Posterior cingulate gyrus (tissue), 11 donors: ENCODE measurements at regions not wholly inside any gene's neighbourhood (a gene's known extent, or its start where the extent isn't known, plus 50 kb on each side); places are given as distances from the start of the nearest gene placed in this dataset.

Source experiments
- DNase-seq, 10 donors: peaks; one replicate each; pipeline versions ENCODE4 v3.0.0 to v3.0.0-alpha.2; 2020 to 2021; ENCODE audit warnings: mixed read lengths in 3 of 10
- intact Hi-C: fragments of 100-400 bp; cut with DNase I; formaldehyde crosslinking; loops from one replicate; pipeline ENCODE4 v1.15.1; 2023

DNA sequence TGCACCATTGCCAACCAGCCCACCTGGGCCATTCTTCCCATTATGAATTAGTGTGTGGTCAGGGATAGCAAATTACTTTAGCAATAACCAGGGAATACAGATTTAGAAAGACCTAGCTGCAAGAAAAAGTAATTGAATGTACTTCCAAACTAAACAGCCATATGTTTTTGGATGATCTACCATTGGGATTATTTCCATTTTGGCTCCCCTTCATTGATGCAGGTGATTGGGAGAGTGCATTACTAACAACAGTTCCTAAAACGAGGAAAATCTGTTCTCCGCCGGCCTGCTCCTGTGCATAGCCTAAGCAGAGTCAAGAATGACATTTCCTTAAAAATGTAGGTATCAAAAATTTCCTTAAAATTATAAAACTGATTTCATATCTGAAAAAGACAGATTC is 58.5 kb downstream of the MAIP1 start:
- no peak for DNase-seq

DNA sequence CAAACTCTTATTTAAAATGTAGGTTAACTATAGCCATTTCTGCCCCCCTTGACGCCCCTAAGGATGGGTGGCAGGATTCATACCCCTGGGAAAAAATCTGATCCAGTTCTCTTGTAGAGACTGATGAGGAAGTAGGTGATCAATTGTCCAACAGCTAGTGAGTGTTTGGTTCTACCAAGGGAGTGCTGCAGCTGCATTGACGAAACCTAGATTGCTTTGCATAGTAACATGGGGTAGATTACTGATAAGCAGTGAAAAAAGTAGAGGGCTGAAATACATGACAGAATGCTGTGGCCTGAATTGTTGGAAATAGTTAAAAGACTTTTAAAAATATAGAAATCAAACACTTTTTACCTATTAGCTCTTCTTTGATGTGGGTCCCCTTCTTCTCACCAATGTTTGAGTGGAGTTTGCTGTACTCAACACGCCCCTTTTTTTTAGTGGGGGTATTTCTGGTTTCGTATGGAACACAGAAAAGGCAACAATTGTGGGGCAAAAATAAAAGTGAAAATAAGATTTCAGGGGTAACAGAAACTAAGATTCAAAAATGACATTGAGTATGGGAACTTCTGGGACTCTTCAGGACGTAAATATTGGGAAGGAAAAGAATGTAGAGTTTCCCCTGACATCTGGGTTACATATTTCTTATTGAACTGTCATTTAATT is 66.2 kb downstream of the MAIP1 start:
- no peak for DNase-seq
- intact Hi-C loops: no loop called here

More for the DNA sequence above, 58.5 kb downstream of the MAIP1 start:
- intact Hi-C loops: no loop called here

DNA sequence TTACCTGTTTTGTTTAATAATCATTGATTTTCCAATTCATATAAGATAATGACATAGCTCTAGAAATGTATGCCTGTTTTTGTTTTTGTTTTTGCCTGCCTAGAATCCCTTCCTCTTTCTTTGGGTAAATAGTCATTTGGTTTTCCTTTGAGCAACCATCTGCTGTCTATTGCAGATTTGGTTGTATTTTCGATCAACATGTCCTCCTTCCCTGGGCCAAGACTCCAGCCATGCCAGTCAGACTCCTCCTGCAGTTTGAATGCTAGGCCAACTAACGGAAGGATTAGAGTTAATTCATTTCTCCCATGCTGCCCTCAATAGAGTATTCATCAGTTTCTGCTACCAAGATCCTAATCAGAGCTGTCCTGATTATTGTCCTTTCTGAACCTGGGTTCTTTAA is 67.1 kb downstream of the MAIP1 start:
- intact Hi-C loops: no loop called here
- no peak for DNase-seq

DNA sequence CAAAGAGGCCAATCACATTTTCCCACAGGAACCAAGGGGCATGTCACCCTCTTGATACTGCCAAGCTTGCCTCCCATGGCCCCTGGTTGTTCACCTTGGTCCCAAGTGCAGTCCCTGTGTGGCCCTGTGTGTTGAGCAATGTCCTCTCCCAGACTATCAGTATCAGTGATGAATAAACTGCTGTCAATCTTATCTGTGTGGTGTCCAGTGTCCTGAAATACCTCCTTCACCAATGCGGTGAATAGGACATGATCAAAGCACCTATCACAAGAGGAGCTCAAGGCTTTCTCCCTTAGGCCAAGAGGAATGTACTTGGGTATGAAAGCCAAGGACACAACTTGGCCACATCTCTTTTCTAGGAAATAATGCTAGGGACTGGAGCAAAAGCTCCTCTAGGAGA is 68.2 kb downstream of the MAIP1 start:
- DNase-seq: no peak
- intact Hi-C loops: no loop called here

DNA sequence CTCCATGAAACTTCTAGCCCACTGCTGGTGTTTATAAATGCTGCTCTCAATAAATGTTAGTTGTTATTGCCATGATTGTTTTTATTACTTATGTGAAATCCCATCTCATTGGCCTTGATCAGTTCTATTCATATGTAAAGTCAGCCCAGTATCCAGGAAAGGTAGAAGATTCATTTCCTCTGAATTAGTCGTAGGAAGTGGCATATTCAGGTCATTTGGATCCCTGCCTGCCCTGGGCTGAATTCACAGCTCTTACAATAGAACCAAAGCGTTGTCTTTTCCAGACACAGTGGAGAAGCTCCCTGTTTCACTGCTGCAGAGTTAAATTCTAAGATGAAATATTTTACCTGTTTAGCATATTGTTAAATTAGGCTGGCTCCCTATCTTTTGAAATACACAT is 70.3 kb downstream of the MAIP1 start:
- intact Hi-C loops: no loop called here
- DNase-seq: no peak

DNA sequence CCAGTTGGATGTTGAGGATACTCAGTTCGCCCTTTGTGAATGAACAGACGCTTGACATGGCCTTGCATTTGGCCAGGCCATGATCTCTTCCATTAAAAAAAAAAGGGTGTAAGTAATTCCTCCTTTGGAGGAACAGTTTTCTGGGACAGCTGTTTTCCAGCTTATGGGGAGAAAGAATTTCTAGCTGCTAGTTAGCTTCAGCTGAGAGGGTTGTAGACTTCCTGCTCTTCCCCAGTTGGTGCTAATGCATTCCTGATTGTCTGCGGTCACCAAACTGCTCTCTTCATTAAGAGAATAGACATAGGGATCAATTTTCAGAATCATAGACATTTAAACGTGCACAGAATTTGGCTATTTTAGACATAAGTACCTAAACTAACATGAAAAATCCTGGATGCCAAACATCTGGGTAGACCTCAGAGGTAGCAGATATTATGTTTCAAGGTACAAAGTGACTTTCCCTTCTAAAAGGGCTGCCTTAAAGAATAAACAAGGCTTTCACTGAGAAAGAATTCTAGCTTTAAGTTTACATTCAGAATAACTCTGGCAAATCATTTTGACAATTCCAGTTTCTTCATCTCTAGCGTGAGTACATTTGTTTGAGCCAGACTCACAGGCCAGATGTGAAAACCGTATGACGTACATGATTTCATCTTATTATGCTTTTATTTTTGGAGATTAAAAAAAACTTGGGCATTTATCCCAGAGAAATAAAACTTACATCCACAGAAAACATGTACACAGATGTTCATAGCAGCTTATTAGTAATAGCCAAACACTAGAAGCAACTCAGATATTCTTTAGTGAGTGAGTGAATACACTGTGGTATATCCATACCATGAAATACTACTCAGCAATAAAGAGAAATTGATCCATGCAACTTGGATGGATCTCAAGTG is 71.2 kb downstream of the MAIP1 start:
- intact Hi-C loops: no loop called here
- no peak for DNase-seq

DNA sequence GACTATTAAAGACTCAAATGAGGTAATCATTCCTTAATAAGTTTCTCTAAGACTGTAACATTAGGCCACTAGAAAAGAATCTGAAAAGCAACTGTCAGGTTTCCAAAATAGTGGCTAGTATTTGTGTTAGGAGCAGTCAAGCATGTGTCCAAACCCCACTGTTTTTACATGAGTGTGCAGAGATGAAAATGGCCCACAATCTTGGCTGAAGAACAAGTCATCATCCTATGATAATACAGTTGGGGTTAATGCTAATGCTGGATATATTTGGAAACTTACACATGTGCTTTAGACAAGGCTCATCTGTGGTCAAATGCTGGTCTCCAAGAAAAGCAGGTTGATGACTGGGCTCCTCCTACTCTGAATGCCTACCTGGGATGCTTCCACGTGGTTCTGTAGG is 73.6 kb downstream of the MAIP1 start:
- intact Hi-C loops: no loop called here
- no peak for DNase-seq

DNA sequence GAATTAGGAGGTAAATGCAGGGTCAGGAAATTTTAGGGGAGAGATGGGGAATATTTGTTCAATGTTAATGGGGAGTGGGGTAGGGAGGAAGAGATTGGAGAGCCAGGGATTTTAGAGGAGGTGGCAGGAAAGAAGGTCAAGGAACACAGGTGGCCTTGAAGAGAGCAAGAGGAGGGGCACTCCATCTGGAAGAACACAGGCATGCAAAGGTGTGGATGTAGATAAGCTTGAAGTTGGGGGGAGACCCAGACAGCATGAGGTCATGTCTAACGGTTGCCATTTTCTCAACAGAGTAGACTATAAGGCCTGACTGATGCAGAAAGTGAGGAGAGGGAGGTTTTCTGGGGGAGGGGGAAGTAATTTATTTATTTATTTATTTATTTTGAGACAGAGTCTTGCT is 77.5 kb downstream of the MAIP1 start:
- intact Hi-C loops: no loop called here
- no peak for DNase-seq

DNA sequence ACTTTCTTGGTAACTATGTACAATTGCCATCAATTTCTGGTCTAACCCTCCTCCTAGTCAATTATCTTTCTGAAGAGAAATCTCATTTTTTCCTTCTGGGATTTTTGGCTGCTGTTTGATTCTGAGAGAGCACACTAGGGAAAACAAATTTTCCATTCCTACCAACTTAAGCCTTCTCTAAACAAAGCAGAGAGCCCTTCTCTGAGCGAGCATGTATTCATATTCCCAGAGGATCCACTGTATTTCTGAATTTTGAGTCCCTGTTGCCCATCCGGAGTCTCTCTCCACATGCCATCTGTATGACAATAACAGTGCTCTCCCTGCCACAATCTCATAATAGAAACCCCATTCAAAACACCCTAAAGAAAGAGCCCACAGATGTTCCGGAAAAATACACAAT is 78.5 kb downstream of the MAIP1 start:
- no peak for DNase-seq
- intact Hi-C loops: no loop called here

DNA sequence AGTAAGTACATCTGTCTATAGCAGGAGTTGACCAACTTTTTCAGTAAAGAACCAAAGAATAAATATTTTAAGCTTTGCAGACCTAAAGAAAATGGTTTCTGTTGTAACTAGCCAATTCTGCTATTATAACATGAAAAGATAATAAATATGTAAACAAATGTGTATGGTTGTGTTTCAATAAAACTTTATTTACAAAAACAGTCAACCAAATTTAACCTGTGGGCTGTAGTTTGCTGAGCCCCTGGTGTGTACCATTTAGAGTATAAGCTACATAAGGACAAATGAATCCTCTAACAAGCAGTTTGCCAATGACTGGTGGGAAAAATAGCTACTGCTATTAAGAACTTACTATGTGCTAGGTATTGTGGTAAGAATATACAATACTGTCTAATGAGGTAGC is 79.4 kb downstream of the MAIP1 start:
- intact Hi-C loops: no loop called here
- DNase-seq: no peak

DNA sequence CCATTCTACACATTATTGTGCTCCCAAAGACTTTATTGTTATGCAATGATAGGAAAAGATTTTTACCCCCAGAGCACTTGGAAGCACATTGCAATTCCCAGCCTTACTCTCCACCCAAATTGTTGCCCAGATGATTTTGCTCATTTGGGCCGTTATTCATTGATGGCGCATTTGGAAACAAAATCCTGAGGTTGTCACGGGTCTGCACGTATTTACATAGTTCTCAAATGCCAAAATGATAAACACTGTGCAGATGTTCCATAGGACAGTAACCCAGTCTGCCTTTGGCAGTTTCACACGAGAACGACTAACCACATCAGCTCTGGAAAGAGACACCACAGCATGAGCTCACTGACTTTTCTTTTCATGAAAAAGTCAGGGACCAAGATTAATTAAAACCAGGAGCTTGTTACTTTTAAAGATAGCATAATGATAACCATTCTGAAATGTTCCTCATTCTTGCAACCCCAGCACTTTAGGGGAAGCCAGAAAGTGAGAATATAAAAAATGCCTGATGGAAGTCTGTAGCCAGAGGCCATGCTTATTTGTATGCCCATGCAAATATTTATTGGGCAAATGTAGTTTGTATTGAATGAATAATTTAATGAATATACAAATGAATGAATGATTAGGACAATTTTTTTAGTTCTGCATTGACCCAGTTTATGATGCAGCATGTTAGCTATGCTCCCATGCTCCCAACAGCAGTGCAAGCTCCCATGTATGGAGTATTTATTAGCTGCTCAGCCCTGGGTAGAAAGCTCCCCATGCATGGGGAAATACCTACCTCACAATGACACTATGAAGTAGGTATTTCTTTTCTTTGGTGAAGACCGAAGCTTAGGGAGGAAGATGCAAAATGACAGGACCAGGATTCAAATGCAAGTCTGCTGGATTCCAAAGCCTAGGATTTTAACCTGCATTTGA is 84.6 kb downstream of the MAIP1 start:
- no peak for DNase-seq
- intact Hi-C loops: no loop called here

DNA sequence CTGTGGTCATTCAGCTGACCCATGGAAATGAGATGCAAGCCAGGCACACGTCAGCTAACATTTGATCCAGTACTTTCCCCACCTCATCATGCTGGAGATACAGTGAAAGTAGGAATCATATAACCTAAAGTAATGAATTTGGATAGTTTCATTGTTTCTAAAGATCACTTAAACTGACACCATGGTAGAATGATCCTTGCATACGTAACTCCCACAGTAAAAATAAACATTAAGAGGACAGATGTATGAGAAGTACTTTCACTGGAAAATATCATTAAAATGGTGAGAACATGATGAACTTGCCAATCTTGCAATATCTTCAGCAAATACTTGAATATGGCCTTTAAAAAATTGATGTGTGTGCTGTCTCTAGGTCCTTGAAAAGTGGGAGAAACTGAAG is 85.4 kb downstream of the MAIP1 start:
- intact Hi-C loops: no loop called here

DNA sequence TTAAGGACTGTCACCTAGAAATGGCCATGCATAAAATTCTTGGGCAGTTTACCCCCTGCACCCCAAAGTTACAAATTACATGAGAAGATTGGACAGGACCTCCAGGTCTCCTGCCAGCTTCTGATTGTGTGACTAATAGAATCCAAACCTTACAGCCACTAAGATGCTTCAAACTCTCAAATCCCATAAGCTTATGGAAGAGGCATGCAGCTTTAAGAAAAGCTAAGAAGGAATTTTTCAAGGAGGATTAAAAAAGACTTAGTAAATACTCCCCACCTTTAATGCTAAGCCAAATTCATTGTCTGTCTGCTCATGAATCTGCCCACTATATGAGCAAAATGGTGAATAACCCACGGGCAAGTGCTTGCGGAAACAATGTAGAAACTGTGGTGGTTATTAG is 86.3 kb downstream of the MAIP1 start:
- DNase-seq: no peak
- intact Hi-C loops: no loop called here

More for the DNA sequence above, 85.4 kb downstream of the MAIP1 start:
- DNase-seq: no peak

DNA sequence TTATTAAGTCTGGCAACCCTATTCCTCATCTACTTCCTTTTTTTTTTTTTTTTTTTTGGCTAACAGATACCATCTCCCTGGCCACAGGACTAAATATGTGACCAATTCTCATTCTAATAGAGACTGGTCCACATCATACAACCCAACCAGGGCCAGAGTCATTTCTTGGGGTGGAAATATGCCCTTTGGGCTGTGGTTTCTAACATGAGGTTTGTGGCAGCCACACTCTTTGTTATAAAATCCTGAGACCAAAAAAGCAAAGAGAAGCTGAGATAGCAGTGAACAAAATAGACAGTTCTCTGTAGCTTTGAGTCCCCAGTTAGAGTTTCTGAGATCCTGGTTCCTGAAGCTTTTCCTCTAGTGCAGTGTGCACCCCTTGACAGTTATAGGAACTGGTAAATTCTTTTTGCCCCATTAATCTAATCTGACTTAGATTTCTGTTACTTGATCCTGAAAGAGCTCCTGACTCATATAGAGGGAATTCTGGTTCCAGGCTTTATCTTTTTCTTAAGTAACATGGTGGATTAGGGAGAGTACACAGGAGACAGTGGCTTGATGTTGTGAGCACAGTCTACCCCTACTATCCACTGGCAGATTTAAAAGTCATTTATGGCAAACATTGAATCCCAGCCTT is 86.8 kb downstream of the MAIP1 start:
- DNase-seq: no peak
- intact Hi-C loops: no loop called here

DNA sequence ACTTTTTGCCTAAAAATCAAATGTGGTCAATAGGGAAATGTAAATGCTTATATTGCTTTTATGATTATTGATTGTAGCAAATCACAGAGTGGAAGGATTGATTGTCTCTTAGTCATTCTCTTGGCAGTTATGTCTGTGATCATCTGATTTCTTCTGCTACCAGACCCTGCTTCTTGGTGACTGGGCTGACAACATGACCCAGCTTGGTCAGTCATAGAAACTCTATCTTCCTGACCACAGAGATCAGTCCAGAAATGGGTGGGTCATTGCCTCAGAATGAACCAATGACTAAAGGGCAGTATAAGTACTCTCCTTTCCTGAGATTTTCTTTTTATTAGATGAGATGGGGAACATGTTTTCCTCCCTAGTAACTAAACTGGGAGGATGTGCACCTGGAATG is 87.6 kb downstream of the MAIP1 start:
- no peak for DNase-seq
- intact Hi-C loops: no loop called here

DNA sequence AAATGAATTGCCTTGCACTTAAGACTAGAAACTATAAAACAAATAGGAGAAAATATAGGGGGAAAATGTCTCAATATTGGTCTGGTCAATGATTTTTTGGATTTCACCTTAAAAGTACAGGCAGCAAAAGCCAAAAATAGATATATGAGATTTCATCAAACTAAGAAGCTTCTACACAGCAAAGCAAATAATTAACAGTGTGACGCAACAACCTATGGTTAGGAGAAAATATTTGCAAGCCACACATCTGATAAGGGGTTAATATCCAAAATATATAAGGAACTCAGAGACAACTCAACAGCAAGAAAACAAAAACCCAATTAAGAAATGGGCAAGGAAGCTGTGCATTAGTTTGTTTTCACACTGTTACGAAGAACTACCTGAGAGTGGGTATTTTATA is 89.1 kb downstream of the MAIP1 start:
- no peak for DNase-seq
- intact Hi-C loops: no loop called here

DNA sequence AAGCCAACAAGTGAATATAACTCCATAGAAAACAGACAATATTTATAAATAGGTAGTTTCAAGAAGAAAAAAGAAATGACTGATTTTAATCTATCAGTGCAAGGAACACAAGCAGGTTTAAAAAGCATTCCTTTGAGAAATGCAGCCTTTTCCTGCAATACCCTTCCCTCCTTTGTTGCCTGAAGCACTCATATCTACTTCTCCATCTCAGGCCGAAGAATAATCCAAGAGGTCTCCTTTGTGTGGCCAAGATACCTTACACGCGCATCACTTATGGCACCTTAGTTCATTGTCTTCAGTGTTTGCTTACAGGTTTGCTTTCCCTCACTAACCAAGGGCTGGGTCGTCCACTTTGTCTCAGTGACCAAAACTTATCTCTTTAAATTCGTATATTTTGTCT is 93.0 kb downstream of the MAIP1 start:
- no peak for DNase-seq
- intact Hi-C loops: no loop called here

DNA sequence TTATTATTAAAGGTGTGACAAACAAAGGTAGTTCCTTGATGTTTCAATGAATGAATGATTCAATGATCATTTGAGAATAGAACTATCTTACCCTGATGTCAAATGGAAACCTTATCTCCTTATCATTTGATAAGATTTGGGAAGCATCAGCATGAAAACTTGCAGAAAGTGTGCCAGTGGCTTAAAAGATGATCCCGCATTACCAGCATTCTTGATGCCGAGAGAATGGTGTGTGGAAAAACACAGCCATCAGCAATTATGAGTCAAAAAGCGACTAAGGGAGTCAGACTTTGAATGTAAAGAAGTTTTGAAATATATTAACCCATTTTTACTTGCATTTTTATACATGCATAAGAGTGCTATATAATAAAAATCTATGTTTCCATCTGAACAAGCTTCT is 93.7 kb downstream of the MAIP1 start:
- DNase-seq: no peak
- intact Hi-C loops: no loop called here

DNA sequence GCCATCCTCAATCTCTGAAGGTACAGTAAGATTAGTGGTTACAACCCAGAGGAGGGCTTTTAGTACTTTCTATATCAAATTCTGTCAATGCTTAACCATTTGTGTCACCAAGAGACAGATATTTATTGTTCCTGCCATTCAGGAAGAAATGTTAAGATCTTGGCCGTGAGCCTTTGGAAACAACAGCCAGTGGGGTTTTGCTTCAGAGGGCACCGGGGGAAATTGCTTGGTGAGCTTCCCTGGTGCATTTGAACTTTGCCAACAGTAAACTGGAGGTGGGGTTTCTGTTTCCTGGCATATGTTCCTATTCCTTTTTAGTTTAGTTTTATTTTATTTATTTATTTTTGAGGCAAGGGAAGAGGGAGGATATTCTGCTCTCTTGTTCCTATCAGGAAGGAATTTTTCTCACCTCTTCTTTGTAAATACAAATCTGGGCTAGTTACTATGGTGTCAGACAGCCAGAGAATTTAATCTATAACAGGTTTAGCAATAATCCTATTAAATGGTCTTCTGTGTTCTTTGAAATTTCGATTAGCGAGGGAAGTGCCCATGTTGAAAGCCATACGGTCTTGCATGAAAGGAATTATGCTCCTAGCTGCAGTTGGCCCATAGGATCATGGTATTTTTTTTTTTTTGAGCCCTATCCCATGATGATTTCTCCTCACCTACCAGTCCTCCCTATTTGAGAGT is 95.7 kb downstream of the MAIP1 start:
- DNase-seq: no peak
- intact Hi-C loops: no loop called here

DNA sequence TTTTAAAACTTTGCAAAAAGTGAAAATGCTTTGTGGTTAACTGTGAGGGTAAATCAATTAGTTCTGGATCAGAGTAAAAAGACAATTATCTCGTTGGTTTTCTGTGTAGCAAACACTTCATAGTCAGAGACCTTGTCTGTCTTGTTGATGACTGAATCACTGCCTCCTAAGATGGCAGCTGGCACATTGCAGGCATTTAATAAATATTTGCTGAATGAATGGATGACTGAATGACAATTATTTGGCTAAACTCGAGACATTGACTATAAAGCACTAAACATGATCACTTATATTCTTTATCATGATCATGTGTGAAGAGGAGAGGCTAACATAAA is 96.2 kb downstream of the MAIP1 start:
- no peak for DNase-seq
- intact Hi-C loops: no loop called here
